ENCODE measurements at regions not wholly inside any gene's neighbourhood (a gene's known extent, or its start where the extent isn't known, plus 50 kb on each side); places are given as distances from the start of the nearest gene placed in this dataset.
A peak's percentile ranks its signal among the peaks of the same experiment; 100 is the strongest.

GRCh38 chr17:65477600-65477999 is 83.8 kb downstream of the AXIN2 start:
- no peak for DNase-seq

GRCh38 chr17:65474660-65475059 is 86.8 kb downstream of the AXIN2 start:
- no peak for DNase-seq

GRCh38 chr17:65473985-65474384 is 87.5 kb downstream of the AXIN2 start:
- no peak for DNase-seq

GRCh38 chr17:65473363-65473762 is 88.1 kb downstream of the AXIN2 start:
- no peak for DNase-seq

- DNase-seq: no peak
These were observed 88.7 kb downstream of the AXIN2 start for GRCh38 chr17:65472666-65473309.

GRCh38 chr17:65470783-65471182 is 90.7 kb downstream of the AXIN2 start:
- DNase-seq: no peak

- no peak for DNase-seq
These were observed 93.1 kb downstream of the AXIN2 start for GRCh38 chr17:65468321-65468720.

GRCh38 chr17:65467156-65467555 is 94.3 kb downstream of the AXIN2 start:
- no peak for DNase-seq

- no peak for DNase-seq
These were observed 94.9 kb downstream of the AXIN2 start for GRCh38 chr17:65466547-65466946.

GRCh38 chr17:65463242-65463641 is 98.2 kb downstream of the AXIN2 start:
- DNase-seq: no peak

- no peak for DNase-seq
These were observed 101.6 kb downstream of the AXIN2 start for GRCh38 chr17:65459677-65460347.

GRCh38 chr17:65457635-65458257 is 103.7 kb downstream of the AXIN2 start:
- no peak for DNase-seq

GRCh38 chr17:65457183-65457582 is 104.3 kb downstream of the AXIN2 start:
- no peak for DNase-seq

GRCh38 chr17:65456368-65457151 is 104.9 kb downstream of the AXIN2 start:
- DNase-seq: no peak

GRCh38 chr17:65455972-65456343 is 105.5 kb downstream of the AXIN2 start:
- DNase-seq: peak; percentile 20

- no peak for DNase-seq
These were observed 106.1 kb downstream of the AXIN2 start for GRCh38 chr17:65455154-65455971.

- no peak for DNase-seq
These were observed 108.1 kb downstream of the AXIN2 start for GRCh38 chr17:65453204-65453931.

- DNase-seq: no peak
These were observed 112.0 kb downstream of the AXIN2 start for GRCh38 chr17:65449495-65449894.

GRCh38 chr17:65447823-65448222 is 113.6 kb downstream of the AXIN2 start:
- DNase-seq: no peak

GRCh38 chr17:65446838-65447526 is 114.5 kb downstream of the AXIN2 start:
- DNase-seq: no peak

GRCh38 chr17:65446043-65446442 is 115.4 kb downstream of the AXIN2 start:
- no peak for DNase-seq
